GM18508 (cell line): ENCODE measurements at regions not wholly inside any gene's neighbourhood (a gene's known extent, or its start where the extent isn't known, plus 50 kb on each side); places are given as distances from the start of the nearest gene placed in this dataset.
"Not testable (repeated sequence)": the region's sequence is repeated elsewhere in the genome, so short reads cannot be mapped to it uniquely, and the experiment has no call there.

Source experiments
- ATAC-seq: cut with Tn5 transposase; IDR thresholded peaks from one replicate; pipeline ENCODE4 v1.9.1; 2021; ENCODE audit warnings: moderate number of reproducible peaks; ENCODE audit not compliant: insufficient read depth, unreplicated experiment

GRCh38 chr2:81050580-81051095 is 746.1 kb upstream of the LRRTM1 start:
- ATAC-seq: no peak

GRCh38 chr2:81043681-81044080 is 739.1 kb upstream of the LRRTM1 start:
- ATAC-seq: no peak

- no peak for ATAC-seq
Measured at GRCh38 chr2:81007104-81007503, 702.6 kb upstream of the LRRTM1 start.

- no peak for ATAC-seq
Measured at GRCh38 chr2:81002906-81003305, 698.4 kb upstream of the LRRTM1 start.

- ATAC-seq: no peak
Measured at GRCh38 chr2:80987466-80987865, 682.9 kb upstream of the LRRTM1 start.

- ATAC-seq: no peak
Measured at GRCh38 chr2:80969900-80970299, 665.3 kb upstream of the LRRTM1 start.

GRCh38 chr2:80968450-80968849 is 663.9 kb upstream of the LRRTM1 start:
- no peak for ATAC-seq

GRCh38 chr2:80947601-80948130 is 643.1 kb upstream of the LRRTM1 start:
- no peak for ATAC-seq

- no peak for ATAC-seq
Measured at GRCh38 chr2:80943487-80943886, 638.9 kb upstream of the LRRTM1 start.

GRCh38 chr2:80942766-80943165 is 638.2 kb upstream of the LRRTM1 start:
- no peak for ATAC-seq

GRCh38 chr2:80938463-80938862 is 633.9 kb upstream of the LRRTM1 start:
- no peak for ATAC-seq

GRCh38 chr2:80931820-80932219 is 627.3 kb upstream of the LRRTM1 start:
- ATAC-seq: not testable (repeated sequence)

GRCh38 chr2:80930777-80931176 is 626.2 kb upstream of the LRRTM1 start:
- no peak for ATAC-seq

- ATAC-seq: no peak
Measured at GRCh38 chr2:80926168-80926567, 621.6 kb upstream of the LRRTM1 start.

GRCh38 chr2:80896576-80896975 is 592.0 kb upstream of the LRRTM1 start:
- ATAC-seq: no peak

- ATAC-seq: no peak
Measured at GRCh38 chr2:80894486-80894885, 589.9 kb upstream of the LRRTM1 start.

GRCh38 chr2:80893711-80894110 is 589.2 kb upstream of the LRRTM1 start:
- no peak for ATAC-seq

GRCh38 chr2:80889009-80889408 is 584.5 kb upstream of the LRRTM1 start:
- ATAC-seq: no peak

- ATAC-seq: no peak
Measured at GRCh38 chr2:80887841-80888378, 583.4 kb upstream of the LRRTM1 start.

- no peak for ATAC-seq
Measured at GRCh38 chr2:80874374-80874773, 569.8 kb upstream of the LRRTM1 start.

- no peak for ATAC-seq
Measured at GRCh38 chr2:80869858-80870438, 565.4 kb upstream of the LRRTM1 start.

GRCh38 chr2:80863147-80863714 is 558.7 kb upstream of the LRRTM1 start:
- no peak for ATAC-seq
